Hepatocyte (in vitro differentiated cells): ENCODE measurements at regions not wholly inside any gene's neighbourhood (a gene's known extent, or its start where the extent isn't known, plus 50 kb on each side); places are given as distances from the start of the nearest gene placed in this dataset.

Experiments used
- CTCF ChIP-seq: fragments of 200-600 bp; sonication (generic); IDR thresholded peaks from 2 replicates; pipeline ENCODE4 v1.5.1; 2016; ENCODE audit warnings: antibody characterized with exemption, mild to moderate bottlenecking; ENCODE audit not compliant: poor library complexity
- EZH2 ChIP-seq: fragments of 200-600 bp; sonication (generic); IDR thresholded peaks from 2 replicates; pipeline ENCODE4 v1.6.1; 2016; ENCODE audit warnings: antibody characterized with exemption, mild to moderate bottlenecking, borderline replicate concordance
- EZH2phosphoT487 ChIP-seq: fragments of 200-600 bp; sonication (generic); IDR thresholded peaks from one replicate; pipeline ENCODE4 v1.6.1; 2018; ENCODE audit warnings: antibody characterized with exemption, mild to moderate bottlenecking, low read depth, moderate library complexity; ENCODE audit not compliant: unreplicated experiment, severe bottlenecking

- TF ChIP-seq CTCF (no peak), EZH2 (no peak), EZH2phosphoT487 (no peak)
Observed at GRCh38 chr22:47329727-47330650, 567.5 kb downstream of the TBC1D22A start.
